Right lobe of liver (tissue), 6 donors: ENCODE measurements at regions not wholly inside any gene's neighbourhood (a gene's known extent, or its start where the extent isn't known, plus 50 kb on each side); places are given as distances from the start of the nearest gene placed in this dataset.
"Not testable (repeated sequence)": the region's sequence is repeated elsewhere in the genome, so short reads cannot be mapped to it uniquely, and the experiment has no call there.

Experiments
- ATAC-seq, 4 donors: fragments of 200-7000 bp; cut with Tn5 transposase; one replicate each; pipeline ENCODE4 v1.9.1; 2020; ENCODE audit warnings: mild to moderate bottlenecking in 4 of 4, moderate library complexity in 4 of 4
- DNase-seq, 3 donors: peaks; one replicate each; pipeline ENCODE4 v3.0.0-alpha.2; 2020
- H3K27ac ChIP-seq, 3 donors: fragments of 200-600 bp; one replicate each; pipeline ENCODE4 v1.8.0; 2022
- H3K27me3 ChIP-seq, 2 donors: fragments of 200-600 bp; one replicate each; pipeline ENCODE4 v1.8.0; 2022
- H3K36me3 ChIP-seq, 4 donors: fragments of 200-600 bp; sonication (generic) in 1 of 4; one replicate each; pipeline versions ENCODE4 v1.5.1 to v1.8.0; 2017 to 2022; ENCODE audit warnings: control low read depth in 1 of 4
- H3K4me1 ChIP-seq, 4 donors: fragments of 200-600 bp; sonication (generic) in 1 of 4; one replicate each; pipeline versions ENCODE4 v1.5.1 to v1.8.0; 2017 to 2022; ENCODE audit warnings: control low read depth in 1 of 4
- H3K4me3 ChIP-seq, 3 donors: fragments of 200-600 bp; one replicate each; pipeline ENCODE4 v1.8.0; 2022
- H3K9me3 ChIP-seq, 4 donors: fragments of 200-600 bp; sonication (generic) in 1 of 4; one replicate each; pipeline versions ENCODE4 v1.5.1 to v1.8.0; 2017 to 2022; ENCODE audit warnings: control low read depth in 1 of 4
- CTCF ChIP-seq, 4 donors: fragments of 200-600 bp in 3 of 4; fragments of 450-650 bp in 1 of 4; IDR thresholded peaks; one replicate each; pipeline versions ENCODE4 v1.5.1 to v1.8.0; 2016 to 2022; ENCODE audit warnings: antibody characterized with exemption in 4 of 4, mild to moderate bottlenecking in 2 of 4
- POLR2A ChIP-seq: fragments of 450-650 bp; IDR thresholded peaks from one replicate; pipeline ENCODE4 v1.6.1; 2017; ENCODE audit warnings: antibody characterized with exemption, mild to moderate bottlenecking
- WGBS: methylation state at CpG from one replicate; pipeline ENCODE4 v1.1.6; 2018; ENCODE audit warnings: low coverage, low lambda C conversion rate; ENCODE audit not compliant: insufficient coverage; ENCODE audit errors: missing lambda C conversion rate; 5-methylcytosine and 5-hydroxymethylcytosine counted together
- intact Hi-C, 2 donors: fragments of 100-400 bp; cut with DNase I; formaldehyde crosslinking; loops; one replicate each; pipeline versions ENCODE4 v1.11.2 to v1.14.1; 2022
- donor health status: DM: no; HTN: yes; CAD: no.
- donor health status: DM: no; HTN: no; CAD: no.
- donor health status: DM: no; HTN: no; CAD: no.
- donor health status: DM: no; HTN: yes; CAD: no.
- donor health status: DM: no; HTN: yes; CAD: no.

- TF ChIP-seq CTCF (IDR thresholded peaks at IDR 0.05), result no peak
- TF ChIP-seq POLR2A, result no peak
- ATAC-seq (no peak), DNase-seq (no peak)
- Histone ChIP-seq H3K4me1 (no peaks in the 10 kb centered on the region), H3K27ac (no peak overlapping the region), H3K36me3 (no peaks in the 10 kb centered on the region), H3K9me3 (no peaks in the 10 kb centered on the region), H3K4me3 (no peak overlapping the region), H3K27me3 (no peaks in the 10 kb centered on the region)
- intact Hi-C loops, result no loop called here
- 80% methylated on average over 1 of the region's 4 CpGs for whole genome bisulfite sequencing
Measured at GRCh38 chr1:100810360-100810759, 84.3 kb downstream of the EXTL2 start.

GRCh38 chr1:100811808-100812207 is 82.8 kb downstream of the EXTL2 start:
- intact Hi-C loops, result no loop called here
- ATAC-seq, result no peak

GRCh38 chr1:100814938-100815337 is 79.7 kb downstream of the EXTL2 start:
- WGBS, result 37% methylated on average over 3 of the region's 3 CpGs
- not testable (repeated sequence) for DNase-seq, H3K36me3 ChIP-seq

More at GRCh38 chr1:100811808-100812207, 82.8 kb downstream of the EXTL2 start:
- no peak for DNase-seq
- no peaks in the 10 kb centered on the region for H3K36me3 ChIP-seq
- H3K4me1 ChIP-seq, result no peaks in the 10 kb centered on the region
- H3K4me3 ChIP-seq, result no peak overlapping the region
- no peaks in the 10 kb centered on the region for H3K27me3 ChIP-seq
- H3K27ac ChIP-seq, result no peak overlapping the region
- no peaks in the 10 kb centered on the region for H3K9me3 ChIP-seq
- TF ChIP-seq CTCF (IDR thresholded peaks at IDR 0.05) (no peak), POLR2A (no peak)
- WGBS, result 85% methylated on average over 1 of the region's 1 CpG

GRCh38 chr1:100816049-100816448 is 78.6 kb downstream of the EXTL2 start:
- TF ChIP-seq POLR2A (no peak), CTCF (IDR thresholded peaks at IDR 0.05) (no peak)
- WGBS, result 32% methylated on average over 3 of the region's 3 CpGs
- H3K36me3 ChIP-seq, result no peaks in the 10 kb centered on the region
- no peak overlapping the region for H3K4me3 ChIP-seq
- H3K4me1 ChIP-seq, result no peaks in the 10 kb centered on the region
- no peak for ATAC-seq
- no peaks in the 10 kb centered on the region for H3K9me3 ChIP-seq
- H3K27me3 ChIP-seq, result no peaks in the 10 kb centered on the region
- intact Hi-C loops, result no loop called here
- DNase-seq, result no peak
- H3K27ac ChIP-seq, result no peak overlapping the region

More at GRCh38 chr1:100814938-100815337, 79.7 kb downstream of the EXTL2 start:
- peak in 2 of 4 donors; percentile 20 to 27 for ATAC-seq
- H3K9me3 ChIP-seq, H3K27me3 ChIP-seq, H3K4me3 ChIP-seq, H3K4me1 ChIP-seq, intact Hi-C loops, H3K27ac ChIP-seq: not testable (repeated sequence)

- H3K9me3 ChIP-seq, intact Hi-C loops, H3K36me3 ChIP-seq, ATAC-seq, H3K27ac ChIP-seq, H3K4me1 ChIP-seq, DNase-seq, H3K27me3 ChIP-seq, H3K4me3 ChIP-seq: not testable (repeated sequence)
- 14% methylated on average over 1 of the region's 6 CpGs for WGBS
Measured at GRCh38 chr1:100820195-100820594, 74.4 kb downstream of the EXTL2 start.

GRCh38 chr1:100821919-100822318 is 72.7 kb downstream of the EXTL2 start:
- intact Hi-C loops, DNase-seq: not testable (repeated sequence)
- WGBS, result 75% methylated on average over 2 of the region's 2 CpGs

More at GRCh38 chr1:100821919-100822318, 72.7 kb downstream of the EXTL2 start:
- not testable (repeated sequence) for H3K27ac ChIP-seq, H3K9me3 ChIP-seq, H3K27me3 ChIP-seq, H3K36me3 ChIP-seq, ATAC-seq, H3K4me3 ChIP-seq, H3K4me1 ChIP-seq
